ENCODE measurements at regions not wholly inside any gene's neighbourhood (a gene's known extent, or its start where the extent isn't known, plus 50 kb on each side); places are given as distances from the start of the nearest gene placed in this dataset.

DNA sequence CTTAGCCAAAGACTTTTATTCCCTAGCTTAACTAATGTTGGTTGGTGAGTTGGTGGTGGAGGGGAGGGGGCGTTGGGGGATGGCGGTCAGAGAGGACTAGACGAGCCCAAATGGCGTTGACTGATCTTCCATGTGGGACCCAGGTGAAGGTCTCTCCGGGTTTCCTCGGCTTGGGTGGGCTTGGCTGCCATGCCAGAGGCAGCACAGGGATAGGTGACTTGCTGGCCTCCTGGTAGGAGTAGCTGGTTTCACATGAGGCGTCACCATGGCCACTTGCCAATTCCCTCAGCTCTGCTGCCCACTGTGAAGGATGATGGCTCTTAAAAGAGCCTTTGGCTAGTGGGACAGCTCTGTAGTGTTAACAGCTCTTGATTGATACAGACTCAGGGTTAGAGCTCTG lies 1337.0 kb upstream of the FAM98A start:
- TF ChIP-seq, protein P1, sequence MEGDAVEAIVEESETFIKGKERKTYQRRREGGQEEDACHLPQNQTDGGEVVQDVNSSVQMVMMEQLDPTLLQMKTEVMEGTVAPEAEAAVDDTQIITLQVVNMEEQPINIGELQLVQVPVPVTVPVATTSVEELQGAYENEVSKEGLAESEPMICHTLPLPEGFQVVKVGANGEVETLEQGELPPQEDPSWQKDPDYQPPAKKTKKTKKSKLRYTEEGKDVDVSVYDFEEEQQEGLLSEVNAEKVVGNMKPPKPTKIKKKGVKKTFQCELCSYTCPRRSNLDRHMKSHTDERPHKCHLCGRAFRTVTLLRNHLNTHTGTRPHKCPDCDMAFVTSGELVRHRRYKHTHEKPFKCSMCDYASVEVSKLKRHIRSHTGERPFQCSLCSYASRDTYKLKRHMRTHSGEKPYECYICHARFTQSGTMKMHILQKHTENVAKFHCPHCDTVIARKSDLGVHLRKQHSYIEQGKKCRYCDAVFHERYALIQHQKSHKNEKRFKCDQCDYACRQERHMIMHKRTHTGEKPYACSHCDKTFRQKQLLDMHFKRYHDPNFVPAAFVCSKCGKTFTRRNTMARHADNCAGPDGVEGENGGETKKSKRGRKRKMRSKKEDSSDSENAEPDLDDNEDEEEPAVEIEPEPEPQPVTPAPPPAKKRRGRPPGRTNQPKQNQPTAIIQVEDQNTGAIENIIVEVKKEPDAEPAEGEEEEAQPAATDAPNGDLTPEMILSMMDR (conservative IDR thresholded peaks at IDR 0.05; ENCODE audit: control insufficient read depth, insufficient read depth, low read depth, low read length) = no peak
- DNase-seq (ENCODE audit: low read depth) = no peak
- no peak overlapping the region for H3K4me3 ChIP-seq (ENCODE audit: control insufficient read depth, low read depth, low read length)

DNA sequence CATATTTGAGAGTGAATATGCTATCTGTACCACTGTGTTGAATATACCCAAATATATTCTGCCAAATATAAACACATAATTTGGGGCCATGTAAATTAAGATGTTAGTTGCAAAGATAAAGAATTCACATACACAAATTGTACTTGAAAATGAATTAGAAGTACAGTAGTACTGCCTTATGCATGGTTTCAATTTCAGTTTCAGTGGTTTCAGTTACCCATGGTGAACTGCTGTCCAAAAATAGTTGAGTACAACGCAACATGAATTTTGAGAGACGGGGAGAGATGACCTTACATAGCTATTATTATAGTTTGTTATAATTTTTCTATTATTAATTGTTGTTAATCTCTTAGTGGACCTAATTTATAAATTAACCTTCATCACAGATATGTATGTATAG lies 1313.0 kb upstream of the FAM98A start:
- TF ChIP-seq, protein P1 (conservative IDR thresholded peaks at IDR 0.05; ENCODE audit: control insufficient read depth, insufficient read depth, low read depth, low read length) = no peak
- no peak for DNase-seq (ENCODE audit: low read depth)
- H3K4me3 ChIP-seq (ENCODE audit: control insufficient read depth, low read depth, low read length) = no peak overlapping the region

DNA sequence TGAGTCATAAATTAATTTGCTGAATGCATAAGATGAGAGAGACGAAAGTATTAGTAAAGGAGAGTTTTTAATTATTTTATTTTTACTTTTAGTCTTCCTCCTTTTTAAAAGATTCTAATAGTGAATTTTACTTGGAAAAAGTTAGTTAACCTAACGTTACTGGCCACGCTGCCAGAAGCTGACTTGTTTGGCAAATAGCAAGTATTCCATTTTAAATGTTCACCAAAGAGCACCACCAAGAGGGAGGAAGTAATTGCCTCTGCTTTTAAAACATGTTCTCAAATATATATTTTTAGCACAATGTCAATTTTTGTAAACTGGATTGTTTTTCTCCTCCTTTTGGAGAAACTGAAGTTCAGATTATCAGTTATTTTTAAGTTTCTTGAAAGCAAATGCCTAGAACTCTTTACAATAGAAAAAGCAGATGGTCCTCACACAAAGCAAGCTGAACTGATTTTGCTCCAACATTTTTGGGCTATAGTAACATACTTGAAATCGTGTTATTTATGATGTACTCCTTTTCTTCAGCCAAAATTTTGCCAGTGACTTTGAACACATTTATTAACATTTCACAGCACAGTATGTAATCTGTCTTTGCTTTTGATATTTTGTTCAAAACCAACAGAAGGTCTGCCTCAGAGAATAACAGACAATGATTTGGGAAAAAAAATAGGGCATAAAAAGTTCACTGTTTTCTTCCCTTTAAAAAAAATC lies 1311.0 kb upstream of the FAM98A start:
- TF ChIP-seq, protein P1 (conservative IDR thresholded peaks at IDR 0.05; ENCODE audit: control insufficient read depth, insufficient read depth, low read depth, low read length) = no peak
- DNase-seq (ENCODE audit: low read depth) = no peak
- no peak overlapping the region for H3K4me3 ChIP-seq (ENCODE audit: control insufficient read depth, low read depth, low read length)

DNA sequence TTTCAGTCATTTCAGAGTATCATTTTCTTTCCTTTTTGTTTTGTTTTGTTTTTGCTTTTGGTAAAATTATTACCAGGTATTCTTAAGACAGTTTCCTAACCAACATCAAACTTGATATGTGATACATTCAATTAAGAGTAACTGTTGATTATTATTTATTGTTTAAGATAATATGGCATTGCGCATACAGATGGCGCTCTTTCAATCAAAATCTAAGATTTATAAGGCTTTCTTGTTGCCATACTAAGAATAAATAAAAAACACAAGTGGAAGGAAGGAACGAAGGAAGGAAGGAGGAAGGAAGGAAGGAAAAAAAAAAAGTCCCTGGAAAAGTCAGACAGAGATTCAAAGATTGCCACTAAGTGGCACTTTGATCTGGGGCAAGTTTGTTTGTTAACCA lies 1308.7 kb upstream of the FAM98A start:
- no peak overlapping the region for H3K4me3 ChIP-seq (ENCODE audit: control insufficient read depth, low read depth, low read length)
- DNase-seq (ENCODE audit: low read depth) = no peak
- TF ChIP-seq, protein P1 (conservative IDR thresholded peaks at IDR 0.05; ENCODE audit: control insufficient read depth, insufficient read depth, low read depth, low read length) = no peak

DNA sequence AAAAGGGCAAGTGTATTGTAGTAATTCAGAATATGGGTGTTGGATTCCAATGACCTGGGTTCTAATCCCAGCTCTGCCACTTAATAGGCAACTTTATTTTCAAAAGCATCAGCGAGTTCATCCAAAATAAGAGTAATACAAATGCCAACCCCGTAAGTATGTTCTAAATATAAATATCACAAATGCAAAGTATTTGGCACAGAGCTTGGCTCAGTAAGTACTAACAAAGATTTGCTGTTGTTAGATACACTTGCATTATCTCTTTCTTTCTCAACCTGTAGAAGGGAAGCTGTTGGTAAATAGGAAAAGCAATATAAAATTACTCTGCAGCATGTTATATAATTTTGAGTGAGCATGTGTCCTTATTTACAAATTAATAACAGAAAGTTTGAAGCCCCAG lies 1302.6 kb upstream of the FAM98A start:
- no peak overlapping the region for H3K4me3 ChIP-seq (ENCODE audit: control insufficient read depth, low read depth, low read length)
- TF ChIP-seq, protein P1 (conservative IDR thresholded peaks at IDR 0.05; ENCODE audit: control insufficient read depth, insufficient read depth, low read depth, low read length) = no peak
- no peak for DNase-seq (ENCODE audit: low read depth)

DNA sequence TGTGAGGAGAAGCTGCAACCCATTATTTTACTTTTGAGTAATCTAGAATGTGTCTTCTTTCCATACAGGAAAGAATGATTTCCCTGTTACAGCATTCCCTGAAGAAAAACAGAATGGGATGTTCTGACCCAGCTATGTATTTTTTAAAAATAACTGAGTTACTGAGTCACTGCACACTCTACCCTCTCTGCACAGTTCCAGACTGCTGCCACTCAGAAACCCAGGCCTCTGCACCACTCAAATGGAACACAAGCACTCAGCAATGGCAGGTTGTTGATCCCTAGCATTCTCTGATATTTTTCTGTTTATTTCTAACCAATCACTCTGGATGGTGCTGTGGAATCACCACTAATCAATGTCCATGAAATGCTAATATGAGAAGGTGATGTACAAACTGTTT lies 1300.0 kb upstream of the FAM98A start:
- TF ChIP-seq, protein P1 (conservative IDR thresholded peaks at IDR 0.05; ENCODE audit: control insufficient read depth, insufficient read depth, low read depth, low read length) = no peak
- H3K4me3 ChIP-seq (ENCODE audit: control insufficient read depth, low read depth, low read length) = no peak overlapping the region
- no peak for DNase-seq (ENCODE audit: low read depth)

DNA sequence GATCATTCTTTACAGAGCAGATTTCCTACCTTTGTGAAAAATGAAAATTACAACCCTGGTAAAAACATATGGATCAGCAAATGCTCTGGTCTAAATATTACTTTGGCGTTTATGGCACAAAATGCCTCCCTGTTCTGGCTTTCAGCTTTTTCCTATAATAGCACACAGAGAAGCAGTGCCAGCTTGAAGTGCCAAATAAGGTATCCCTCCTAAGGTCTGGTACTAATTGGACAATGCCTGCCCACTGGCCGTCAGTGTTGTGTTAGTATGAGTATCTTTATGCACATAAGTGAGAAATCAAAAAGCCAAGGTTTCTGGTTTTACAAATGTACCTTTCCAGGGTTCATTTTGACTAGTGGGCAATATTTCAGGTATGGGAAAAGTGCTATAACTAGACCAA lies 1293.7 kb upstream of the FAM98A start:
- no peak overlapping the region for H3K4me3 ChIP-seq (ENCODE audit: control insufficient read depth, low read depth, low read length)
- DNase-seq (ENCODE audit: low read depth) = no peak
- TF ChIP-seq, protein P1 (conservative IDR thresholded peaks at IDR 0.05; ENCODE audit: control insufficient read depth, insufficient read depth, low read depth, low read length) = no peak
